GM10266 (cell line): ENCODE measurements at regions not wholly inside any gene's neighbourhood (a gene's known extent, or its start where the extent isn't known, plus 50 kb on each side); places are given as distances from the start of the nearest gene placed in this dataset.

ENCODE experiments used
- DNase-seq: peaks from one replicate; pipeline ENCODE4 v3.0.0; 2012; ENCODE audit errors: extremely low spot score
- CTCF ChIP-seq: IDR thresholded peaks from 2 replicates; pipeline ENCODE4 v1.5.1; 2012; ENCODE audit warnings: mild to moderate bottlenecking, low read depth; ENCODE audit not compliant: control insufficient read depth, insufficient read depth; ENCODE audit errors: missing control alignments

DNA sequence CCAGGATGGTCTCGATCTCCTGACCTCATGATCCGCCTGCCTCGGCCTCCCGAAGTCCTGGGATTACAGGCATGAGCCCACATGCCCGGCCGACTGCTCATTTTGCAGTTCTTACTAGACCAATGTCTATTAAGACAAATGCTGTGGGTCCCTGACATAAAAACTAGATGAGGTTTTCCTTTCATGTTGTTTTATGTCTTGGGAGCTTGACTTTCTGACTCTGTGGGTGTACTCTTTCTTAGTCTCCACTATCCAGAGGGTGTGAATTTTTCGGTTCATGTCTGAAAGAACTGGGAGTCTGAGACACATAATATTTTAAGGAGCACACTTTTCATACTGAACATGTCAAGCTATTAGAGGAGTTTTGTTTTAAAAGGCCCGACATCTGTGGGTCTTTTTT, 744.9 kb upstream of the B3GALT2 start:
- TF ChIP-seq CTCF = no peak

DNA sequence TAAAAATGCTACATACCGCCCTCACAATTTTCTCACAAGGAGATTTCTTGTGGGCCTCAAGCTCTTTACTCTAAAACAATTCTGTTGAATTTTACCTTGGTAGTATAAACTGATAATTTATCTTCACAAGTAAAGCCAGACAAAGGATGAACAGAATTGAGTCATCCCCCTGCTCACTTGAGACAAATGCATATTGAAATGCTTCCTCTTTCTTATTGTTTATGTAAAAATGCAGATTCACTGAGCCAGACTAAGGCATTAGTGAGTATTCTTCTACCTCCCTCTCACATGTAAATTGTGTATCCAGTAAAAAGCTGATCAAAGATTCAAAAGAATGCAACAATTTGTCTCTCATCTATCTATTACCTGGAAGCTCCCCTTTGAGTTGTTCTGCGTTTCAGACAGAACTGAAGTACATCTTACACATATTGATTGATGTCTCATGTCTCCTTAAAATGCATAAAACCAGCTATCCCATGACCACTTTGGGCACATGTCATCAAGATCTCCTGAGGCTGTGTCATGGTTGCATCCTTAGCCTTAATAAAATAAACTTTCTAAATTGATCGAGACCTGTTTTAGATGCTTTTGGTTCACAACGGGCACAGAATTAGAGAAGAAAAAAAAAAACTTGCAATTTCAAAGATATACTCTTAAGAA, 743.1 kb upstream of the B3GALT2 start:
- TF ChIP-seq CTCF = no peak
- no peak for DNase-seq

More for the DNA sequence above, 744.9 kb upstream of the B3GALT2 start:
- DNase-seq = no peak

GRCh38 chr1:193927550-193927949, 741.1 kb upstream of the B3GALT2 start:
- no peak for DNase-seq
- no peak for TF ChIP-seq CTCF

DNA sequence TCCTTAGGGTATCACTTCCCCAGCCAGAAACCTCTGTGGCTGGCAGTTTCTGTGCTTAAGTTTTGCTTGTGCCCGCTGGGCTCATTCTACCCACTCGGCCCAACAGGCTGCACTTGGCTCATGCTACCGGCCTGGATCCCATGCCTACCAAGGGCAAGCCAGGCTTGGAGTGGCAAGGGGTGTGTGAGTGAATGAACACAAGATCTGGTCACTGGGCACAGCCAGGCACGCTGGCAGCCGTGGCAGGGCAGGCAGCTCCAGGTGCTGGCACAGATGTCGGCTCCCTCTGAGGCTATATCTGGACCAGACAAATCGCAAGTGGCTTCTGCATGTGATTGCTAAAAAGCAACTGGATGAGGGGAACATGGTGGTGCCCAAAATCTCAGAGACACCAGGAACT, 740.5 kb upstream of the B3GALT2 start:
- DNase-seq = no peak
- TF ChIP-seq CTCF = no peak

- no peak for DNase-seq
- no peak for TF ChIP-seq CTCF
Measured at GRCh38 chr1:193919827-193920226, 733.4 kb upstream of the B3GALT2 start.

DNA sequence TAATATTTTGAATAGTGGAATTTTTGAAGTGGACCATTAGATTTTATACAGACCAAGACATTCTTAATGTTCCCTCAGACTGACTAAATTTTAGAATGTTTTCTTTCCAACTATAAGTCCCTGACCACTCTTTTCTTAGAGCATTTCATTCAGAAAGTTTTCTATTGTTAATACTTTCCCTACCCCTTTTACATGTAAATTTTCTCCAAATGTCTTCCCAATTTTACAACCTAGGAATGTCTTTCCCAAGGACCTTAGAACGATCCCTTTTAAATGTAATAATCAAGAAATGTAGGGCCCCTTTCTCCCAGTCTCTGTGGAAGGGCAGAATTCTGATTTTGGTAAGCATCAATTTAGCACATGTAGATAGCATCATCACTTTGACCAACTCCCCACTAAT, 730.0 kb upstream of the B3GALT2 start:
- TF ChIP-seq CTCF = no peak
- DNase-seq = no peak

GRCh38 chr1:193914871-193915270, 728.5 kb upstream of the B3GALT2 start:
- no peak for TF ChIP-seq CTCF
- no peak for DNase-seq
